ENCODE measurements at regions not wholly inside any gene's neighbourhood (a gene's known extent, or its start where the extent isn't known, plus 50 kb on each side); places are given as distances from the start of the nearest gene placed in this dataset.

GRCh38 chr6:22394691-22395090 is 97.9 kb upstream of the PRL start:
- no peak for TF ChIP-seq EP300 (IDR thresholded peaks at IDR 0.05; ENCODE audit: borderline replicate concordance)

- TF ChIP-seq FOXM1 (IDR thresholded peaks at IDR 0.05; ENCODE audit: borderline replicate concordance, low read depth) (no peak), YY1 (IDR thresholded peaks at IDR 0.05; ENCODE audit: low read depth) (no peak), EGR1 (IDR thresholded peaks at IDR 0.05) (no peak), TEAD4 (IDR thresholded peaks at IDR 0.05) (no peak), CEBPB (IDR thresholded peaks at IDR 0.05) (no peak), TCF12 (IDR thresholded peaks at IDR 0.05; ENCODE audit: low read depth) (no peak), NFIC (IDR thresholded peaks at IDR 0.05) (no peak), ZBTB7A (IDR thresholded peaks at IDR 0.05; ENCODE audit: low read depth) (no peak), RAD21 (IDR thresholded peaks at IDR 0.05; ENCODE audit: low read depth) (no peak), USF1 (IDR thresholded peaks at IDR 0.05) (no peak), MAX (IDR thresholded peaks at IDR 0.05) (no peak), TAF1 (IDR thresholded peaks at IDR 0.05; ENCODE audit: low read depth) (no peak), CREB1 (IDR thresholded peaks at IDR 0.05; ENCODE audit: low read depth) (no peak), REST (IDR thresholded peaks at IDR 0.05; ENCODE audit: low read depth) (no peak), EP300 (IDR thresholded peaks at IDR 0.05; ENCODE audit: borderline replicate concordance) (no peak)
Observed at GRCh38 chr6:22399693-22400092, 102.9 kb upstream of the PRL start.

GRCh38 chr6:22401206-22401605 is 104.4 kb upstream of the PRL start:
- TF ChIP-seq YY1 (IDR thresholded peaks at IDR 0.05; ENCODE audit: low read depth) (no peak), CEBPB (IDR thresholded peaks at IDR 0.05) (no peak), CREB1 (IDR thresholded peaks at IDR 0.05; ENCODE audit: low read depth) (no peak), ZBTB7A (IDR thresholded peaks at IDR 0.05; ENCODE audit: low read depth) (no peak), MAX (IDR thresholded peaks at IDR 0.05) (no peak)

- TF ChIP-seq TCF12 (IDR thresholded peaks at IDR 0.05; ENCODE audit: low read depth) (no peak), TAF1 (IDR thresholded peaks at IDR 0.05; ENCODE audit: low read depth) (no peak), REST (IDR thresholded peaks at IDR 0.05; ENCODE audit: low read depth) (no peak), TEAD4 (IDR thresholded peaks at IDR 0.05) (no peak), MAX (IDR thresholded peaks at IDR 0.05) (no peak)
Observed at GRCh38 chr6:22401932-22402331, 105.1 kb upstream of the PRL start.

GRCh38 chr6:22409486-22409885 is 112.7 kb upstream of the PRL start:
- TF ChIP-seq EGR1 (IDR thresholded peaks at IDR 0.05) (no peak), MAX (IDR thresholded peaks at IDR 0.05) (no peak), REST (IDR thresholded peaks at IDR 0.05; ENCODE audit: low read depth) (no peak), ZBTB7A (IDR thresholded peaks at IDR 0.05; ENCODE audit: low read depth) (no peak), TEAD4 (IDR thresholded peaks at IDR 0.05) (no peak), FOXM1 (IDR thresholded peaks at IDR 0.05; ENCODE audit: borderline replicate concordance, low read depth) (no peak), RAD21 (IDR thresholded peaks at IDR 0.05; ENCODE audit: low read depth) (no peak), USF1 (IDR thresholded peaks at IDR 0.05) (no peak), NFIC (IDR thresholded peaks at IDR 0.05) (no peak), TAF1 (IDR thresholded peaks at IDR 0.05; ENCODE audit: low read depth) (no peak), TCF12 (IDR thresholded peaks at IDR 0.05; ENCODE audit: low read depth) (no peak), EP300 (IDR thresholded peaks at IDR 0.05; ENCODE audit: borderline replicate concordance) (no peak), CREB1 (IDR thresholded peaks at IDR 0.05; ENCODE audit: low read depth) (no peak)

All from Ishikawa (cell line).